MCF 10A (cell line): ENCODE measurements at regions not wholly inside any gene's neighbourhood (a gene's known extent, or its start where the extent isn't known, plus 50 kb on each side); places are given as distances from the start of the nearest gene placed in this dataset.
"Not testable (repeated sequence)": the region's sequence is repeated elsewhere in the genome, so short reads cannot be mapped to it uniquely, and the experiment has no call there.

Experiments
- BruUV-seq: library from RNA; stranded (reverse); fragments of 400-500 nt; replicated peaks from 2 replicates; lab custom pipeline; 2021; lab: Mats Ljungman, UMichigan
- CTCF ChIA-PET: fragments of 300-600 bp; sonication (Branson Sonifier 250); formaldehyde crosslinking; extraction: SDS; loops from one replicate; lab custom pipeline; 2021; ENCODE audit warnings: antibody characterized with exemption, inconsistent platforms; lab: Yijun Ruan, JAX
- POLR2A ChIA-PET: fragments of 300-600, 350-650 bp; sonication (Branson Sonifier 250); formaldehyde crosslinking; extraction: SDS; loops from one replicate; lab custom pipeline; 2020; ENCODE audit warnings: antibody characterized with exemption, inconsistent platforms; lab: Yijun Ruan, JAX
- DNase-seq: peaks from one replicate; pipeline ENCODE4 v3.0.0-alpha.2; 2018; ENCODE audit not compliant: unreplicated experiment
- H3K27ac Mint-ChIP-seq: one replicate; pipeline ENCODE4 v1.8.0; 2022; ENCODE audit warnings: mild to moderate bottlenecking, low read depth, mixed read lengths; ENCODE audit not compliant: unreplicated experiment
- H3K27me3 Mint-ChIP-seq: one replicate; pipeline ENCODE4 v1.8.0; 2022; ENCODE audit warnings: mixed read lengths; ENCODE audit not compliant: insufficient read depth, unreplicated experiment
- H3K36me3 Mint-ChIP-seq: one replicate; pipeline ENCODE4 v1.8.0; 2022; ENCODE audit warnings: mild to moderate bottlenecking, moderate library complexity, mixed read lengths; ENCODE audit not compliant: insufficient read depth, unreplicated experiment
- H3K4me1 Mint-ChIP-seq: one replicate; pipeline ENCODE4 v1.8.0; 2022; ENCODE audit warnings: mixed read lengths; ENCODE audit not compliant: insufficient read depth, unreplicated experiment
- H3K4me3 Mint-ChIP-seq: one replicate; pipeline ENCODE4 v1.8.0; 2022; ENCODE audit warnings: mild to moderate bottlenecking, moderate library complexity, mixed read lengths; ENCODE audit not compliant: unreplicated experiment
- H3K9me3 Mint-ChIP-seq: one replicate; pipeline ENCODE4 v1.8.0; 2022; ENCODE audit warnings: mixed read lengths; ENCODE audit not compliant: unreplicated experiment
- CTCF ChIP-seq: fragments of 200-600 bp; IDR thresholded peaks from one replicate; pipeline ENCODE4 v1.8.0; 2022; ENCODE audit warnings: antibody characterized with exemption, mild to moderate bottlenecking; ENCODE audit not compliant: unreplicated experiment
- intact Hi-C: fragments of 100-400 bp; cut with micrococcal nuclease; formaldehyde crosslinking; loops from 2 replicates; pipeline ENCODE4 v1.14.1; 2022

DNA sequence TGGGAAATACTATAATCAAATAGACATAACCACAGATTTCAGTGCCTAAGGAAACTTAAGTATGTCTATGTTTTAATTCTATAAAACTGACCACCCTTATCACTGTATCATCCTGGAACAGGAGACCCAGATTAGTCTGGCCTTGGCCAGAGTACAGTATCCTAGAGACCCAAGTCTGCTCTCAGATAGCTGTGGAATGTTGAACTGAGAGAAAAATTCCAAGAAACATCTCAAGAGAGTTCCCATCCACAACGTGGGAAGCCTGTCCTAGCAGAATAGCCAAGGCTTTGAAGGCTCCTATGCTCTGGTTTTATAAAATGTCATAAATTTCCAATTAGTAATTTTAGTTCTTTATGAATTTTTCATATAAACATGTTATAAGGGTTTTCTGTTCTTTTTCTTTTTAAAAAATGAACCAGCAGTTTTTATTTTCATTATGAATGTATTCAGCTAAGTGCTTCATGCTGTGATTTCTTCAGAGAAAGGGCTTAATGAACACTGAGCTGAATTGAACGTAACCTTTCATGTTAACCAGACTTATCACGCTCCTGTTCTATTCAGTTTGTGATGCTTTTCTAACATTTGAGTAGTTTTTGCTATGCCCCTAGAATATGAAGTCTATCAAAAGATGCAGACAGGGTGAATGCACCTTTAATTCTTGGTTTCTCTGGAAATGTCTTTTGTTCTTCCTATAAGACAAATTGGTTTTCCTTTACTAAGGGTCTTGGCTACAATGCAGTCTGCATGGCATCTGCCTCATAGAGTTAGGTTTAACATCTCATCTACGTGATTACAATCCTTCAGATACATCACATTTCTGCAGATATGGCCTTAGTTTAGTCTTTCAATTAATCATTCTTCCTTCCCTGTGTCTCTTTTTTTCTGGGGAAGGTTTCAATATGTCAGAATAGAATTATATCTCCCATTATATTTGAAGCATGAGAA, 230.8 kb downstream of the CYLC2 start:
- H3K27me3 Mint-ChIP-seq, result no peaks in the 10 kb centered on the region

GRCh38 chr9:103226647-103227013, 231.5 kb downstream of the CYLC2 start:
- no peak for DNase-seq
- no peak overlapping the region for H3K27ac Mint-ChIP-seq
- no peaks in the 10 kb centered on the region for H3K36me3 Mint-ChIP-seq
- no TSS peak for BruUV-seq
- TF ChIP-seq CTCF, result no peak
- H3K9me3 Mint-ChIP-seq, result no peaks in the 10 kb centered on the region
- H3K27me3 Mint-ChIP-seq, result no peaks in the 10 kb centered on the region
- CTCF ChIA-PET, result no interaction called here
- POLR2A ChIA-PET, result no interaction called here
- H3K4me1 Mint-ChIP-seq, result no peaks in the 10 kb centered on the region
- intact Hi-C loops, result no loop called here
- H3K4me3 Mint-ChIP-seq, result no peak overlapping the region

More for the DNA sequence above, 230.8 kb downstream of the CYLC2 start:
- BruUV-seq, result no TSS peak
- no peak for DNase-seq
- ChIA-PET POLR2A (no interaction called here), CTCF (no interaction called here)
- no peaks in the 10 kb centered on the region for H3K36me3 Mint-ChIP-seq
- no peaks in the 10 kb centered on the region for H3K9me3 Mint-ChIP-seq
- H3K4me3 Mint-ChIP-seq, result no peak overlapping the region
- intact Hi-C loops, result no loop called here
- no peak for TF ChIP-seq CTCF
- no peak overlapping the region for H3K27ac Mint-ChIP-seq
- no peaks in the 10 kb centered on the region for H3K4me1 Mint-ChIP-seq

GRCh38 chr9:103237571-103238109, 242.5 kb downstream of the CYLC2 start:
- POLR2A ChIA-PET, H3K36me3 Mint-ChIP-seq, BruUV-seq, H3K9me3 Mint-ChIP-seq, H3K27me3 Mint-ChIP-seq, H3K27ac Mint-ChIP-seq, intact Hi-C loops, H3K4me3 Mint-ChIP-seq, H3K4me1 Mint-ChIP-seq, DNase-seq, CTCF ChIA-PET: not testable (repeated sequence)

DNA sequence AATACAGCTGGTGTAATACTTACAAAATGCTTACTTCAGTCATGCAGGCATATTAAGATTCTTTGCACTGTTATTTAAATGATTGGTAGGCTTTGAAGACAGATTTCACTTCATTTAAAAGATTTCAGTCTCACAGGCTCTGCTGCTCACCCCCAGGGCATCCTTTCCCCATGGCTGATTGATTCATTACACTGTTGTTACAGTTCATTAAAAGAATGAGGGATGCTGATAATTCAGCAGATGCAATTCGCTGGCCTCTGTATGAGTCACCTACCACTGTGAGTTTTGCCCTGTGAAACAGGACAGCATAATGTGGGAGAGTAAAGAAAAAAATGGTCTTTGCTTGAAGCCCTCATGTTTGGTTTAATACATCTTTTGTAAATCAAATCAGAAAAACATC, 246.9 kb downstream of the CYLC2 start:
- no peak for TF ChIP-seq CTCF
- no TSS peak for BruUV-seq
- intact Hi-C loops, result no loop called here
- Mint-ChIP-seq H3K27ac (no peak overlapping the region), H3K36me3 (no peaks in the 10 kb centered on the region), H3K27me3 (no peaks in the 10 kb centered on the region), H3K4me3 (no peak overlapping the region), H3K9me3 (no peaks in the 10 kb centered on the region), H3K4me1 (no peaks in the 10 kb centered on the region)
- ChIA-PET CTCF (no interaction called here), POLR2A (no interaction called here)
- DNase-seq, result peak; percentile 43
